ENCODE measurements at regions not wholly inside any gene's neighbourhood (a gene's known extent, or its start where the extent isn't known, plus 50 kb on each side); places are given as distances from the start of the nearest gene placed in this dataset.
"Not testable (repeated sequence)": the region's sequence is repeated elsewhere in the genome, so short reads cannot be mapped to it uniquely, and the experiment has no call there.

- DNase-seq, result not testable (repeated sequence)
These were observed 87.5 kb downstream of the MRPL57 start for GRCh38 chr13:21263909-21264308.

- DNase-seq, result not testable (repeated sequence)
These were observed 92.0 kb downstream of the MRPL57 start for GRCh38 chr13:21268485-21268884.

- DNase-seq, result not testable (repeated sequence)
These were observed 96.0 kb downstream of the MRPL57 start for GRCh38 chr13:21272439-21272838.

GRCh38 chr13:21274457-21274856 lies 98.0 kb downstream of the MRPL57 start:
- DNase-seq, result not testable (repeated sequence)

- DNase-seq, result no peak
These were observed 105.6 kb downstream of the MRPL57 start for GRCh38 chr13:21282065-21282464.

GRCh38 chr13:21287331-21287907 lies 111.0 kb downstream of the MRPL57 start:
- DNase-seq, result no peak

- no peak for DNase-seq
These were observed 113.0 kb downstream of the MRPL57 start for GRCh38 chr13:21289475-21289874.

- not testable (repeated sequence) for DNase-seq
These were observed 114.1 kb downstream of the MRPL57 start for GRCh38 chr13:21290442-21291002.

GRCh38 chr13:21291840-21292239 lies 115.4 kb downstream of the MRPL57 start:
- no peak for DNase-seq

GRCh38 chr13:21296991-21297390 lies 120.5 kb downstream of the MRPL57 start:
- peak; percentile 76 for DNase-seq

- DNase-seq, result no peak
These were observed 121.0 kb downstream of the MRPL57 start for GRCh38 chr13:21297447-21297846.

- DNase-seq, result peak; percentile 95
These were observed 121.7 kb downstream of the MRPL57 start for GRCh38 chr13:21297914-21298831.

- DNase-seq, result no peak
These were observed 127.8 kb downstream of the MRPL57 start for GRCh38 chr13:21304256-21304655.

- not testable (repeated sequence) for DNase-seq
These were observed 130.0 kb downstream of the MRPL57 start for GRCh38 chr13:21306300-21307073.

- DNase-seq, result not testable (repeated sequence)
These were observed 130.7 kb downstream of the MRPL57 start for GRCh38 chr13:21307158-21307557.

- DNase-seq, result no peak
These were observed 132.4 kb downstream of the MRPL57 start for GRCh38 chr13:21308906-21309305.

GRCh38 chr13:21309542-21310172 lies 133.2 kb downstream of the MRPL57 start:
- DNase-seq, result no peak

GRCh38 chr13:21310220-21310619 lies 133.8 kb downstream of the MRPL57 start:
- DNase-seq, result no peak

- DNase-seq, result not testable (repeated sequence)
These were observed 138.5 kb downstream of the MRPL57 start for GRCh38 chr13:21314976-21315375.

- no peak for DNase-seq
These were observed 139.9 kb downstream of the MRPL57 start for GRCh38 chr13:21316376-21316775.

- DNase-seq, result no peak
These were observed 140.1 kb downstream of the ZDHHC20 start for GRCh38 chr13:21318891-21319532.
